ENCODE measurements at regions not wholly inside any gene's neighbourhood (a gene's known extent, or its start where the extent isn't known, plus 50 kb on each side); places are given as distances from the start of the nearest gene placed in this dataset.
"Not testable (repeated sequence)": the region's sequence is repeated elsewhere in the genome, so short reads cannot be mapped to it uniquely, and the experiment has no call there.

- TF ChIP-seq, protein P1, sequence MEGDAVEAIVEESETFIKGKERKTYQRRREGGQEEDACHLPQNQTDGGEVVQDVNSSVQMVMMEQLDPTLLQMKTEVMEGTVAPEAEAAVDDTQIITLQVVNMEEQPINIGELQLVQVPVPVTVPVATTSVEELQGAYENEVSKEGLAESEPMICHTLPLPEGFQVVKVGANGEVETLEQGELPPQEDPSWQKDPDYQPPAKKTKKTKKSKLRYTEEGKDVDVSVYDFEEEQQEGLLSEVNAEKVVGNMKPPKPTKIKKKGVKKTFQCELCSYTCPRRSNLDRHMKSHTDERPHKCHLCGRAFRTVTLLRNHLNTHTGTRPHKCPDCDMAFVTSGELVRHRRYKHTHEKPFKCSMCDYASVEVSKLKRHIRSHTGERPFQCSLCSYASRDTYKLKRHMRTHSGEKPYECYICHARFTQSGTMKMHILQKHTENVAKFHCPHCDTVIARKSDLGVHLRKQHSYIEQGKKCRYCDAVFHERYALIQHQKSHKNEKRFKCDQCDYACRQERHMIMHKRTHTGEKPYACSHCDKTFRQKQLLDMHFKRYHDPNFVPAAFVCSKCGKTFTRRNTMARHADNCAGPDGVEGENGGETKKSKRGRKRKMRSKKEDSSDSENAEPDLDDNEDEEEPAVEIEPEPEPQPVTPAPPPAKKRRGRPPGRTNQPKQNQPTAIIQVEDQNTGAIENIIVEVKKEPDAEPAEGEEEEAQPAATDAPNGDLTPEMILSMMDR (IDR thresholded peaks at IDR 0.05), result no peak
- DNase-seq (no peak), ATAC-seq (no peak)
- Histone ChIP-seq H3K9me3 (peaks cover 0 to 7% (median 0%) of the 10 kb centered on the region in 11 donors), H3K27ac (peak overlapping the region in 1 of 10 donors; percentile 51), H3K4me1 (peaks cover 0 to 58% (median 8%) of the 10 kb centered on the region in 9 donors), H3K4me3 (no peak overlapping the region), H3K27me3 (no peaks in the 10 kb centered on the region), H3K36me3 (no peaks in the 10 kb centered on the region)
- intact Hi-C loops (cut with DNase I), result no loop called here
Measured at GRCh38 chr5:111928511-111928910, 171.5 kb upstream of the NREP start.

- H3K4me1 ChIP-seq, result peaks cover 0 to 46% (median 0%) of the 10 kb centered on the region in 9 donors
- H3K27me3 ChIP-seq, result no peaks in the 10 kb centered on the region
- ATAC-seq (no peak), DNase-seq (no peak)
- H3K36me3 ChIP-seq, result no peaks in the 10 kb centered on the region
- TF ChIP-seq, protein P1 (IDR thresholded peaks at IDR 0.05), result no peak
- intact Hi-C loops (cut with DNase I), result no loop called here
- no peak overlapping the region for H3K27ac ChIP-seq
- 92 to 98% methylated on average over 2 of the region's 2 CpGs for WGBS, 2 donors
- H3K9me3 ChIP-seq, result peaks cover 0 to 7% (median 0%) of the 10 kb centered on the region in 11 donors
- H3K4me3 ChIP-seq, result no peak overlapping the region
Measured at GRCh38 chr5:111927191-111927590, 170.2 kb upstream of the NREP start.

GRCh38 chr5:111926026-111926425 lies 169.0 kb upstream of the NREP start:
- Histone ChIP-seq H3K27me3 (no peaks in the 10 kb centered on the region), H3K36me3 (no peaks in the 10 kb centered on the region), H3K4me3 (no peak overlapping the region), H3K9me3 (no peaks in the 10 kb centered on the region), H3K4me1 (peaks cover 0 to 40% (median 0%) of the 10 kb centered on the region in 9 donors), H3K27ac (no peak overlapping the region)
- ATAC-seq (no peak), DNase-seq (no peak)
- TF ChIP-seq, protein P1 (IDR thresholded peaks at IDR 0.05), result no peak
- intact Hi-C loops (cut with DNase I), result no loop called here
- WGBS, 2 donors, result 98 to 99% methylated on average over 3 of the region's 3 CpGs

DNA sequence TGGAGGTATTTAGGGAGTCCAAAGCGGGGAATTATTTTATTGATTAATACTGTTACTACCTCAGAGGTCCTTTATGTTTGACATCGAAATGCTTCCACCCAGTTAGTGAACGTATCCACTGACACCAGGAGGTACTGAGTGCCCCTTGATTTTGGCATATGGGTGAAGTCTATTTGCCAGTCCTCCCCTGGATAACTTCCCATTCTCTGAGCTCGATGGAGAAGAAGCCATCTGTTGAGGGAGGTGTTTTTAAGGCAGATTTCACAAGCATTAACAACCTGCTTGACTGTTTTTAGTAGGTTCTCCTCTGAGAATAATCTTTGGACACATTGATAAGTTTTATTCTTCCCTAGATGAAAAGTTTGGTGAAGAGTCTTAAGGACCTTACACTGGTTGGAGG lies 165.3 kb upstream of the NREP start:
- Histone ChIP-seq H3K27ac (no peak overlapping the region), H3K9me3 (peaks cover 0 to 14% (median 0%) of the 10 kb centered on the region in 11 donors), H3K4me1 (peaks cover 0 to 7% (median 0%) of the 10 kb centered on the region in 9 donors), H3K27me3 (no peaks in the 10 kb centered on the region), H3K36me3 (no peaks in the 10 kb centered on the region), H3K4me3 (no peak overlapping the region)
- TF ChIP-seq, protein P1 (IDR thresholded peaks at IDR 0.05), result no peak
- no peak for DNase-seq
- no peak for ATAC-seq
- 65 to 85% methylated on average over 4 of the region's 4 CpGs for WGBS, 2 donors
- intact Hi-C loops (cut with DNase I), result no loop called here

- H3K4me3 ChIP-seq; H3K36me3 ChIP-seq; ATAC-seq; H3K27ac ChIP-seq; H3K4me1 ChIP-seq; intact Hi-C loops (cut with DNase I); DNase-seq; H3K27me3 ChIP-seq: not testable (repeated sequence)
- 96 to 99% methylated on average over 2 of the region's 2 CpGs for WGBS, 2 donors
- peaks cover 0 to 14% (median 0%) of the 10 kb centered on the region in 11 donors for H3K9me3 ChIP-seq
Measured at GRCh38 chr5:111921691-111922090, 164.7 kb upstream of the NREP start.

Data from heart right ventricle (tissue), 16 donors.